OCI-LY1 (cell line): ENCODE measurements at regions not wholly inside any gene's neighbourhood (a gene's known extent, or its start where the extent isn't known, plus 50 kb on each side); places are given as distances from the start of the nearest gene placed in this dataset.

ENCODE experiments used
- EZH2 ChIP-seq: fragments of 200-600 bp; sonication (generic), shearing (Covaris generic); IDR thresholded peaks from 2 replicates; pipeline ENCODE4 v1.8.0; 2017; ENCODE audit warnings: borderline replicate concordance, mixed run types, mild to moderate bottlenecking, antibody characterized with exemption, low read length, moderate library complexity, mixed read lengths
- TF ChIP-seq, protein P1 (sequence below): fragments of 200-600 bp; sonication (generic), shearing (Covaris generic); IDR thresholded peaks from 2 replicates; pipeline ENCODE4 v1.5.1; 2017; ENCODE audit warnings: mild to moderate bottlenecking, antibody characterized with exemption, low read length, moderate library complexity, mixed read lengths

DNA sequence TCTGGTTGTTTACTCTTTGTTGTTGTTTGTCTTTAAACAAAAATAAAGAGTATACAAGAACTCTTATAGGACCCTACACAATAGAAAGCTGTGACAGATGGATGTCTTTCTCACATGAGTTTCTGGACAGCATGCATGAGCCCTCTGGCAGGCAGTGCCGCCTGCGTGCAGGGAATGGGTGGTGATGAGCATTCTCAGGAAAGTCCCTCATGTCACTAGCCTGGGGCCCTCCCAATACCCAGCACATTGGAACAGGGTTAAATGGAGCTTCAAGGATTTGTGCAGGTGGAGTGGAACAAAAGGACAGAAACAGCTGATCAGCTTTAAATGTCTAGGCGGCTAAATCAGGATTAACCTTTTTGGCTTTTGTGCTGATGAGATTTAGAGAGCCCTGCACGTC is 181.0 kb upstream of the CD180 start:
- TF ChIP-seq, protein P1, sequence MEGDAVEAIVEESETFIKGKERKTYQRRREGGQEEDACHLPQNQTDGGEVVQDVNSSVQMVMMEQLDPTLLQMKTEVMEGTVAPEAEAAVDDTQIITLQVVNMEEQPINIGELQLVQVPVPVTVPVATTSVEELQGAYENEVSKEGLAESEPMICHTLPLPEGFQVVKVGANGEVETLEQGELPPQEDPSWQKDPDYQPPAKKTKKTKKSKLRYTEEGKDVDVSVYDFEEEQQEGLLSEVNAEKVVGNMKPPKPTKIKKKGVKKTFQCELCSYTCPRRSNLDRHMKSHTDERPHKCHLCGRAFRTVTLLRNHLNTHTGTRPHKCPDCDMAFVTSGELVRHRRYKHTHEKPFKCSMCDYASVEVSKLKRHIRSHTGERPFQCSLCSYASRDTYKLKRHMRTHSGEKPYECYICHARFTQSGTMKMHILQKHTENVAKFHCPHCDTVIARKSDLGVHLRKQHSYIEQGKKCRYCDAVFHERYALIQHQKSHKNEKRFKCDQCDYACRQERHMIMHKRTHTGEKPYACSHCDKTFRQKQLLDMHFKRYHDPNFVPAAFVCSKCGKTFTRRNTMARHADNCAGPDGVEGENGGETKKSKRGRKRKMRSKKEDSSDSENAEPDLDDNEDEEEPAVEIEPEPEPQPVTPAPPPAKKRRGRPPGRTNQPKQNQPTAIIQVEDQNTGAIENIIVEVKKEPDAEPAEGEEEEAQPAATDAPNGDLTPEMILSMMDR, result no peak
- TF ChIP-seq EZH2, result no peak
